ENCODE measurements at regions not wholly inside any gene's neighbourhood (a gene's known extent, or its start where the extent isn't known, plus 50 kb on each side); places are given as distances from the start of the nearest gene placed in this dataset.

DNA sequence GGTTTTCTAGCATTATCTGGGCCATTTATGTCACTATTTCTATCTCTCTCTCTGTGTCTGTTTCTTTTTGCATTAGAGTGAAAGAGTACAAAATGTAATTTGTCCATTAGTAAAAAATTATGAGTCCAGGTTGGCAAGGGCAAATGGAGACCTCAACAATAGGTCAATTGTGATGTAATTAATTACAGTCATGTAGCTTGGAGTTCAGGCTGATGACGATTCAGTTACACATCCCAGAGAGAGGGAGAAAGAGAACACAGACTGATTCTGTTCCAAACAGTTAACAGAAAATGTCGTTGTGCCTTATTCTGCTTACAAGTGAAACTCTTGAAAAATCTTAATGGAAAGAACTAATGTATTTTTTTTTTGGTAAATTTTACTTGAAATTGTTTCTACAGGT, 83.3 kb downstream of the ATXN7L3B start:
- H3K9me3 ChIP-seq, result no peaks in the 10 kb centered on the region
- no peaks in the 10 kb centered on the region for H3K36me3 ChIP-seq
- TF ChIP-seq, protein P1, sequence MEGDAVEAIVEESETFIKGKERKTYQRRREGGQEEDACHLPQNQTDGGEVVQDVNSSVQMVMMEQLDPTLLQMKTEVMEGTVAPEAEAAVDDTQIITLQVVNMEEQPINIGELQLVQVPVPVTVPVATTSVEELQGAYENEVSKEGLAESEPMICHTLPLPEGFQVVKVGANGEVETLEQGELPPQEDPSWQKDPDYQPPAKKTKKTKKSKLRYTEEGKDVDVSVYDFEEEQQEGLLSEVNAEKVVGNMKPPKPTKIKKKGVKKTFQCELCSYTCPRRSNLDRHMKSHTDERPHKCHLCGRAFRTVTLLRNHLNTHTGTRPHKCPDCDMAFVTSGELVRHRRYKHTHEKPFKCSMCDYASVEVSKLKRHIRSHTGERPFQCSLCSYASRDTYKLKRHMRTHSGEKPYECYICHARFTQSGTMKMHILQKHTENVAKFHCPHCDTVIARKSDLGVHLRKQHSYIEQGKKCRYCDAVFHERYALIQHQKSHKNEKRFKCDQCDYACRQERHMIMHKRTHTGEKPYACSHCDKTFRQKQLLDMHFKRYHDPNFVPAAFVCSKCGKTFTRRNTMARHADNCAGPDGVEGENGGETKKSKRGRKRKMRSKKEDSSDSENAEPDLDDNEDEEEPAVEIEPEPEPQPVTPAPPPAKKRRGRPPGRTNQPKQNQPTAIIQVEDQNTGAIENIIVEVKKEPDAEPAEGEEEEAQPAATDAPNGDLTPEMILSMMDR (IDR thresholded peaks at IDR 0.05), result no peak
- DNase-seq (ENCODE audit: low spot score), result no peak
- H3K27me3 ChIP-seq (replicated peaks; ENCODE audit: insufficient read depth), result no peaks in the 10 kb centered on the region
- ATAC-seq (ENCODE audit: insufficient number of reproducible peaks, low FRiP score, low read depth), result no peak
- H3K27ac ChIP-seq, result no peak overlapping the region
- H3K4me1 ChIP-seq (ENCODE audit: control insufficient read depth in 1 of 2, low read depth in 2 of 2), result no peaks in the 10 kb centered on the region
- H3K4me3 ChIP-seq, result no peak overlapping the region

DNA sequence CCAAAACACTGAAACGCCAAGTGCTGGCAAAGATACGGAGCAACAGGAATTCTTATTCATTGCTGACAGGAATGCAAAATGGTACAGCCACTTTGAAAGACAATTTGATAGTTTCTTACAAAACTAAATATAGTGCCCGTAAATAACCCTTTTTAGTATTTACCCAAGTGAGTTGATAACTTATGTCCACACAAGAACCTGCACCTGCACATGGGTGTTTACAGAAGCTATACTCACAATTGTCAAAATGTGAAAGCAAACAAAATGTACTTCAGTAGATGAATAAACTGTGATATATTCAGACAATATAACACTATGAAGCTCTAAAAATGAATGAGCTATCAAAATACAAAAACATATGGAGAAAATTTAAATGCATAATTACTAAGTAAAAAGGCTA, 86.6 kb downstream of the ATXN7L3B start:
- TF ChIP-seq, protein P1 (IDR thresholded peaks at IDR 0.05), result no peak
- H3K27me3 ChIP-seq (replicated peaks; ENCODE audit: insufficient read depth), result no peaks in the 10 kb centered on the region
- H3K27ac ChIP-seq, result no peak overlapping the region
- ATAC-seq (ENCODE audit: insufficient number of reproducible peaks, low FRiP score, low read depth), result no peak
- no peak for DNase-seq (ENCODE audit: low spot score)
- H3K36me3 ChIP-seq, result no peaks in the 10 kb centered on the region
- H3K4me1 ChIP-seq (ENCODE audit: control insufficient read depth in 1 of 2, low read depth in 2 of 2), result no peaks in the 10 kb centered on the region
- no peak overlapping the region for H3K4me3 ChIP-seq
- no peaks in the 10 kb centered on the region for H3K9me3 ChIP-seq

DNA sequence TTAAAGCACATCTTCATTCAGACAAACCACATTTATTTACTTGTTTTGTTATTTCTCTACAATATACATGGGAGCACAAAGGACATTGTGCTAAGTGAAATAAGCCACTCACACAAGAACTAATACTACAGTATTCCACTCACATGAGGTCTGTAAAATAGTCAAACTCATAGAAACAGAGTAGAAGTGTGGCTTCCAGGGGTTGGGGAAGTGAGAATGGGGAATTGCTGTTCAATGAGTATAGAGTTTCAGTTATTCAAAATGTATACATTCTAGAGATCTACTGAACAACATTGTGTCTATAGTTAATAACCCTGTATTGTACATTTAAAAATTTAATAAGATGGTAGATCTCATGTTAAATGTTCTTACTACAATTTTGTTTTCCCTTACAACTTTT, 88.8 kb downstream of the ATXN7L3B start:
- DNase-seq (ENCODE audit: low spot score), result no peak
- Histone ChIP-seq H3K27ac (no peak overlapping the region), H3K36me3 (no peaks in the 10 kb centered on the region), H3K4me3 (no peak overlapping the region), H3K27me3 (replicated peaks; ENCODE audit: insufficient read depth) (no peaks in the 10 kb centered on the region), H3K4me1 (ENCODE audit: control insufficient read depth in 1 of 2, low read depth in 2 of 2) (no peaks in the 10 kb centered on the region), H3K9me3 (no peaks in the 10 kb centered on the region)
- ATAC-seq (ENCODE audit: insufficient number of reproducible peaks, low FRiP score, low read depth), result no peak
- TF ChIP-seq, protein P1 (IDR thresholded peaks at IDR 0.05), result no peak

DNA sequence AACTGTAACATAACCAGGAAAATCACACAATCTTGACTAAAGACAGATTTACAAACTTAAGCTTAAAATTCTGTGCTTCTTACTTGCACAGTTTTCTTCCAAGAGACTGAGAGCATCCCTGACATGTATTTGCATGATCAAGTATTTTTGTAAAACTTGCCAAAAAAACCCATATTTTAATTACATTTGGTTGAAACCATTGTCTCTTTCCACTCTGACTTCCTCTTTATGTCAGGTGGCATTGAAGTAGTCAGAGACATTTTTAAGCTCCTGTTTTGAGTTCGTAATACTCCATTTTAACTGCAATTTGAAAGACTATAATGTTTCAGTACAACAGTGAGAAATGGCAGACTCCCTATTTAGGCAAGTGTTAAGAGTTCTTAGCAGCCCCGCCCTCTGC, 103.6 kb downstream of the ATXN7L3B start:
- DNase-seq (ENCODE audit: low spot score), result no peak

DNA sequence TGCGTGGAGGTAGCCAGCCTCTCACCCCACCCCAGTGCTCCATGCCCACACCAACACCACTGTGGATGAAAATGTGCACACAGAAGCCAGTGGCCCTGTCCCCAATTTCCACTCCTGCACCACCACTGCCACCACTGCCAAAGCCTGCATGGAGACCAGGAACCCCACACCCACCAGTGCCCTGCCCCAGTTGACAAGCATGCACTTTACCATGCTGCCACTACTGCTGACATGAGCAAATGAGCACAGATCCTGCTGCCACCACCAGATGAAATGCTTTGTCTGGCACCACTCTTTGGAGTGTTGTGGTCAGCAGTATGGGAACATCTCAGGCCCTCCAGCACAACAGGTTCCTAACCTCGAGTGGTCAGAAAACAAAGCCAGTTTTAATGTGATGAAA, 104.1 kb downstream of the ATXN7L3B start:
- ATAC-seq (ENCODE audit: insufficient number of reproducible peaks, low FRiP score, low read depth) (no peak), DNase-seq (ENCODE audit: low spot score) (no peak)
- no peaks in the 10 kb centered on the region for H3K4me1 ChIP-seq (ENCODE audit: control insufficient read depth in 1 of 2, low read depth in 2 of 2)
- H3K27ac ChIP-seq, result no peak overlapping the region
- no peaks in the 10 kb centered on the region for H3K9me3 ChIP-seq
- H3K36me3 ChIP-seq, result no peaks in the 10 kb centered on the region
- no peak overlapping the region for H3K4me3 ChIP-seq
- H3K27me3 ChIP-seq (replicated peaks; ENCODE audit: insufficient read depth), result no peaks in the 10 kb centered on the region
- TF ChIP-seq, protein P1 (IDR thresholded peaks at IDR 0.05), result no peak

More for the DNA sequence above, 103.6 kb downstream of the ATXN7L3B start:
- no peak overlapping the region for H3K27ac ChIP-seq
- H3K9me3 ChIP-seq, result no peaks in the 10 kb centered on the region
- no peak overlapping the region for H3K4me3 ChIP-seq
- no peak for ATAC-seq (ENCODE audit: insufficient number of reproducible peaks, low FRiP score, low read depth)
- H3K36me3 ChIP-seq, result no peaks in the 10 kb centered on the region
- TF ChIP-seq, protein P1 (IDR thresholded peaks at IDR 0.05), result no peak
- H3K4me1 ChIP-seq (ENCODE audit: control insufficient read depth in 1 of 2, low read depth in 2 of 2), result no peaks in the 10 kb centered on the region
- H3K27me3 ChIP-seq (replicated peaks; ENCODE audit: insufficient read depth), result no peaks in the 10 kb centered on the region
